Nephron (organoid): ENCODE measurements at regions not wholly inside any gene's neighbourhood (a gene's known extent, or its start where the extent isn't known, plus 50 kb on each side); places are given as distances from the start of the nearest gene placed in this dataset.

Experiments used
- H3K27ac Mint-ChIP-seq, 3 experiments: 2 replicates each; pipeline ENCODE4 v1.8.0; 2020; ENCODE audit warnings: mixed read lengths in 3 of 3, mild to moderate bottlenecking in 2 of 3, moderate library complexity in 1 of 3
- H3K27me3 Mint-ChIP-seq: 2 replicates; pipeline ENCODE4 v1.8.0; 2021; ENCODE audit warnings: low read depth, mild to moderate bottlenecking, moderate library complexity, mixed read lengths
- H3K36me3 Mint-ChIP-seq: 2 replicates; pipeline ENCODE4 v1.8.0; 2020; ENCODE audit warnings: low read depth, mixed read lengths
- H3K4me1 Mint-ChIP-seq: 2 replicates; pipeline ENCODE4 v1.8.0; 2020; ENCODE audit warnings: mixed read lengths
- H3K4me3 Mint-ChIP-seq, 3 experiments: 2 replicates each; pipeline ENCODE4 v1.8.0; 2020; ENCODE audit warnings: mild to moderate bottlenecking in 3 of 3, mixed read lengths in 3 of 3, moderate library complexity in 2 of 3
- H3K9me3 Mint-ChIP-seq: 2 replicates; pipeline ENCODE4 v1.8.0; 2020; ENCODE audit warnings: mixed read lengths
- CTCF ChIP-seq, 3 experiments: fragments of 200-600 bp; sonication (generic); IDR thresholded peaks; one replicate each; pipeline ENCODE4 v1.5.0; 2021; ENCODE audit warnings: antibody characterized with exemption in 3 of 3; ENCODE audit not compliant: unreplicated experiment in 3 of 3

GRCh38 chr14:89085231-89085731 is 260.8 kb downstream of the TTC8 start:
- Mint-ChIP-seq H3K36me3 (no peaks in the 10 kb centered on the region), H3K4me3 (no peak overlapping the region), H3K4me1 (peaks cover 16% of the 10 kb centered on the region), H3K9me3 (no peaks in the 10 kb centered on the region), H3K27ac (peak overlapping the region in 2 of 3 experiments; percentile 17 to 35), H3K27me3 (no peaks in the 10 kb centered on the region)
- no peak for TF ChIP-seq CTCF (IDR thresholded peaks at IDR 0.05; ENCODE audit: unreplicated experiment in 3 of 3)

- Mint-ChIP-seq H3K4me1 (peaks cover 16% of the 10 kb centered on the region), H3K36me3 (no peaks in the 10 kb centered on the region), H3K27me3 (no peaks in the 10 kb centered on the region), H3K9me3 (no peaks in the 10 kb centered on the region), H3K27ac (peak overlapping the region in 2 of 3 experiments; percentile 17 to 35), H3K4me3 (no peak overlapping the region)
- TF ChIP-seq CTCF (IDR thresholded peaks at IDR 0.05; ENCODE audit: unreplicated experiment in 3 of 3): no peak
Observed at GRCh38 chr14:89085737-89086382, 261.4 kb downstream of the TTC8 start.

GRCh38 chr14:89088530-89088929 is 264.1 kb downstream of the TTC8 start:
- TF ChIP-seq CTCF (IDR thresholded peaks at IDR 0.05; ENCODE audit: unreplicated experiment in 3 of 3): no peak
- H3K4me1 Mint-ChIP-seq: peaks cover 16% of the 10 kb centered on the region
- H3K36me3 Mint-ChIP-seq: no peaks in the 10 kb centered on the region
- H3K27me3 Mint-ChIP-seq: no peaks in the 10 kb centered on the region
- peaks cover 4% of the 10 kb centered on the region for H3K9me3 Mint-ChIP-seq
- H3K27ac Mint-ChIP-seq: no peak overlapping the region
- H3K4me3 Mint-ChIP-seq: no peak overlapping the region

- Mint-ChIP-seq H3K36me3 (no peaks in the 10 kb centered on the region), H3K9me3 (peaks cover 4% of the 10 kb centered on the region), H3K27me3 (no peaks in the 10 kb centered on the region), H3K4me1 (peaks cover 16% of the 10 kb centered on the region), H3K27ac (no peak overlapping the region), H3K4me3 (no peak overlapping the region)
- no peak for TF ChIP-seq CTCF (IDR thresholded peaks at IDR 0.05; ENCODE audit: unreplicated experiment in 3 of 3)
Observed at GRCh38 chr14:89089330-89089729, 264.9 kb downstream of the TTC8 start.

- Mint-ChIP-seq H3K36me3 (no peaks in the 10 kb centered on the region), H3K27ac (no peak overlapping the region), H3K27me3 (peaks cover 4% of the 10 kb centered on the region), H3K4me3 (no peak overlapping the region), H3K4me1 (no peaks in the 10 kb centered on the region), H3K9me3 (peaks cover 4% of the 10 kb centered on the region)
- TF ChIP-seq CTCF (IDR thresholded peaks at IDR 0.05; ENCODE audit: unreplicated experiment in 3 of 3): no peak
Observed at GRCh38 chr14:89091781-89092180, 267.3 kb downstream of the TTC8 start.
